ENCODE measurements at regions not wholly inside any gene's neighbourhood (a gene's known extent, or its start where the extent isn't known, plus 50 kb on each side); places are given as distances from the start of the nearest gene placed in this dataset.

- Histone ChIP-seq H3K27me3 (replicated peaks in 1 of 7) (peaks cover 0 to 44% (median 0%) of the 10 kb centered on the region in 7 donors), H3K27ac (no peak overlapping the region), H3K36me3 (no peaks in the 10 kb centered on the region), H3K4me1 (no peaks in the 10 kb centered on the region), H3K4me3 (no peak overlapping the region), H3K9me3 (no peaks in the 10 kb centered on the region)
- no peak for TF ChIP-seq POLR2AphosphoS5 (IDR thresholded peaks at IDR 0.05)
- TF ChIP-seq CTCF (IDR thresholded peaks at IDR 0.05 in 8 of 11, conservative IDR thresholded peaks at IDR 0.05 in 3 of 11), result no peak
- no peak for TF ChIP-seq POLR2A (IDR thresholded peaks at IDR 0.05)
- intact Hi-C loops (cut with DNase I; ENCODE audit: low total_unique reads), result no loop called here
- WGBS, 5 donors, result 52 to 83% (median 69%) methylated on average over 12 of the region's 12 CpGs
- DNase-seq, result no peak
These were observed 127.1 kb downstream of the CHST1 start for GRCh38 chr11:45538363-45538762.

GRCh38 chr11:45537614-45538013 is 127.8 kb downstream of the CHST1 start:
- Histone ChIP-seq H3K36me3 (no peaks in the 10 kb centered on the region), H3K4me1 (no peaks in the 10 kb centered on the region), H3K27ac (no peak overlapping the region), H3K4me3 (no peak overlapping the region), H3K27me3 (replicated peaks in 1 of 7) (peaks cover 0 to 43% (median 0%) of the 10 kb centered on the region in 7 donors), H3K9me3 (no peaks in the 10 kb centered on the region)
- no peak for TF ChIP-seq POLR2AphosphoS5 (IDR thresholded peaks at IDR 0.05)
- TF ChIP-seq POLR2A (IDR thresholded peaks at IDR 0.05), result no peak
- TF ChIP-seq CTCF (IDR thresholded peaks at IDR 0.05 in 8 of 11, conservative IDR thresholded peaks at IDR 0.05 in 3 of 11), result no peak
- 67 to 86% (median 75%) methylated on average over 3 of the region's 3 CpGs for WGBS, 5 donors
- DNase-seq, result no peak
- intact Hi-C loops (cut with DNase I; ENCODE audit: low total_unique reads), result no loop called here

GRCh38 chr11:45535033-45535432 is 130.4 kb downstream of the CHST1 start:
- Histone ChIP-seq H3K4me1 (no peaks in the 10 kb centered on the region), H3K36me3 (no peaks in the 10 kb centered on the region), H3K27me3 (replicated peaks in 1 of 7) (peaks cover 0 to 50% (median 0%) of the 10 kb centered on the region in 7 donors), H3K4me3 (no peak overlapping the region), H3K27ac (no peak overlapping the region), H3K9me3 (no peaks in the 10 kb centered on the region)
- 59 to 85% (median 73%) methylated on average over 1 of the region's 1 CpG for WGBS, 5 donors
- no peak for DNase-seq
- TF ChIP-seq CTCF (IDR thresholded peaks at IDR 0.05 in 8 of 11, conservative IDR thresholded peaks at IDR 0.05 in 3 of 11), result no peak
- TF ChIP-seq POLR2A (IDR thresholded peaks at IDR 0.05), result no peak
- TF ChIP-seq POLR2AphosphoS5 (IDR thresholded peaks at IDR 0.05), result no peak
- intact Hi-C loops (cut with DNase I; ENCODE audit: low total_unique reads), result no loop called here

GRCh38 chr11:45534132-45534531 is 131.3 kb downstream of the CHST1 start:
- H3K36me3 ChIP-seq, result no peaks in the 10 kb centered on the region
- no peak for DNase-seq
- no peaks in the 10 kb centered on the region for H3K4me1 ChIP-seq
- no peaks in the 10 kb centered on the region for H3K9me3 ChIP-seq
- H3K27ac ChIP-seq, result no peak overlapping the region
- WGBS, 5 donors, result 86 to 94% (median 88%) methylated on average over 5 of the region's 5 CpGs
- TF ChIP-seq POLR2A (IDR thresholded peaks at IDR 0.05) (no peak), POLR2AphosphoS5 (IDR thresholded peaks at IDR 0.05) (no peak), CTCF (IDR thresholded peaks at IDR 0.05 in 8 of 11, conservative IDR thresholded peaks at IDR 0.05 in 3 of 11) (no peak)
- intact Hi-C loops (cut with DNase I; ENCODE audit: low total_unique reads), result no loop called here
- H3K4me3 ChIP-seq, result no peak overlapping the region
- peaks cover 0 to 44% (median 0%) of the 10 kb centered on the region in 7 donors for H3K27me3 ChIP-seq (replicated peaks in 1 of 7)
